HG03457 (cell line): ENCODE measurements at regions not wholly inside any gene's neighbourhood (a gene's known extent, or its start where the extent isn't known, plus 50 kb on each side); places are given as distances from the start of the nearest gene placed in this dataset.

Experiments used
- ATAC-seq: cut with Tn5 transposase; IDR thresholded peaks from one replicate; pipeline ENCODE4 v1.9.1; 2021; ENCODE audit warnings: moderate number of reproducible peaks; ENCODE audit not compliant: unreplicated experiment

GRCh38 chr4:11900359-11900758, 471.7 kb upstream of the HS3ST1 start:
- no peak for ATAC-seq

GRCh38 chr4:11898796-11899195, 470.1 kb upstream of the HS3ST1 start:
- ATAC-seq: no peak

GRCh38 chr4:11895766-11896165, 467.1 kb upstream of the HS3ST1 start:
- no peak for ATAC-seq

- no peak for ATAC-seq
Measured at GRCh38 chr4:11894977-11895376, 466.3 kb upstream of the HS3ST1 start.

- no peak for ATAC-seq
Measured at GRCh38 chr4:11894221-11894620, 465.5 kb upstream of the HS3ST1 start.

- no peak for ATAC-seq
Measured at GRCh38 chr4:11889099-11889498, 460.4 kb upstream of the HS3ST1 start.

GRCh38 chr4:11881947-11882346, 453.3 kb upstream of the HS3ST1 start:
- no peak for ATAC-seq

GRCh38 chr4:11881364-11881763, 452.7 kb upstream of the HS3ST1 start:
- ATAC-seq: no peak

GRCh38 chr4:11878241-11878640, 449.5 kb upstream of the HS3ST1 start:
- no peak for ATAC-seq

GRCh38 chr4:11876104-11876503, 447.4 kb upstream of the HS3ST1 start:
- no peak for ATAC-seq

GRCh38 chr4:11869191-11869870, 440.6 kb upstream of the HS3ST1 start:
- ATAC-seq: no peak

GRCh38 chr4:11866391-11866790, 437.7 kb upstream of the HS3ST1 start:
- no peak for ATAC-seq

GRCh38 chr4:11860996-11861395, 432.3 kb upstream of the HS3ST1 start:
- no peak for ATAC-seq

- ATAC-seq: no peak
Measured at GRCh38 chr4:11857881-11858280, 429.2 kb upstream of the HS3ST1 start.

- ATAC-seq: no peak
Measured at GRCh38 chr4:11847167-11847566, 418.5 kb upstream of the HS3ST1 start.

- no peak for ATAC-seq
Measured at GRCh38 chr4:11843927-11844326, 415.2 kb upstream of the HS3ST1 start.

- ATAC-seq: no peak
Measured at GRCh38 chr4:11843340-11843739, 414.6 kb upstream of the HS3ST1 start.

GRCh38 chr4:11842620-11843263, 414.0 kb upstream of the HS3ST1 start:
- ATAC-seq: no peak

- ATAC-seq: no peak
Measured at GRCh38 chr4:11839889-11840288, 411.2 kb upstream of the HS3ST1 start.

- ATAC-seq: no peak
Measured at GRCh38 chr4:11831739-11832138, 403.0 kb upstream of the HS3ST1 start.

GRCh38 chr4:11824566-11824965, 395.9 kb upstream of the HS3ST1 start:
- ATAC-seq: no peak

GRCh38 chr4:11821772-11822430, 393.2 kb upstream of the HS3ST1 start:
- no peak for ATAC-seq
